ENCODE measurements at regions not wholly inside any gene's neighbourhood (a gene's known extent, or its start where the extent isn't known, plus 50 kb on each side); places are given as distances from the start of the nearest gene placed in this dataset.

DNA sequence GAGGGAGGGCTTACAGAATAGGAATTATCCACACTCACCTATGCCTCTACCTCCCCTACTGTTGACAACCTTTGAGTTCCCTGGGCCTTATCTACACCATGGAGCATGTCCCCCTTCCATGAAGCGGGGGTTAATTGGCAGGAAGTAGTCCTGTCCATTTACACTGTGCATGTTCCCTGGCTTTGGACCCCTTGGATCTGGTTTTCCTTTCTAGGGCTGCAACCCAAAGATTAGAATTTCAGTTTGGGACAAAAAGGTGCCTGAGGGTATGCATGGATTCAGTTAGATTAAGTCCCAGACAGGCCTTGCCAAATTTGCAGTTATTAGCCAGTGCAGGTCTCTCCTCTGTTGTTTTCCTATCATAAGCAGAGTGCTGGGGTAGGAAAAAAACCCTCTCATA lies 180.3 kb downstream of the CMPK2 start:
- DNase-seq, result no peak

DNA sequence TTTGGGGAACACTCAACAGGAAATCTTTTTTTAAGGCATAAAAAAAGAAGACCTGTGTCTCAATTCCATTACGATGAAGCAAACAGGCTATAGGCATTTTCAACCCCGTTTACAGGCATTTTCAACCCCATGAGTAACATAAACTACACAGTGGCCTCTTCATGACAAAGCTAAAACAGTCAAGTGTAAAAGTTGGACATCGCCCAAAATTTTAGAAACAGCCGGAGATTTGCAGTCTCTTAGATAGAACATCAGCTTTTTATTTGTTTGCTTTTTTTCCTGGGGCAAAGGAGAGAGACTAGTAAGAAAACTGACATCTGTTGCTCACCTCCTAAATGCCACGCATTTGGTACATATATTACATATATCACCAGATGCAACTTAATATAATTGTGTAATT lies 173.7 kb downstream of the CMPK2 start:
- no peak for DNase-seq

DNA sequence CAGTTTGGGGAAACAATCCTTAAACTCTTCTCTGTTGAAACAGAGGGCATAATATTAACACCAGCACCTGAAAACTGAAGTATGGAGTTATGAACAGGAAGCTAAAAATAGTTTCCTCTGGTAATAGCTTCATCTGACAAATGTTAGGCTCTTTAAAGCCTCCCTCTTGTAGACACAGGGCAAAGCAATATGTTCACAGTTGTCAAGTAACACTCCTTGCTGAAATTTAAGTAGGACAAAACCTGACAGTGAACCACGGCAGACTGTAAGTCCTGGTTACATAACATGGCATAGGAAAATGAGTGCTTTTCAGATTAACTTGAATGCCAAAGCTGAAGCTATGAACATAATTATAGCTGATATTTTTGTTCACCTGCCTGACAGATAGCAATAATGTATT lies 172.9 kb downstream of the CMPK2 start:
- no peak for DNase-seq

GRCh38 chr2:6694555-6694954 lies 171.2 kb downstream of the CMPK2 start:
- no peak for DNase-seq

DNA sequence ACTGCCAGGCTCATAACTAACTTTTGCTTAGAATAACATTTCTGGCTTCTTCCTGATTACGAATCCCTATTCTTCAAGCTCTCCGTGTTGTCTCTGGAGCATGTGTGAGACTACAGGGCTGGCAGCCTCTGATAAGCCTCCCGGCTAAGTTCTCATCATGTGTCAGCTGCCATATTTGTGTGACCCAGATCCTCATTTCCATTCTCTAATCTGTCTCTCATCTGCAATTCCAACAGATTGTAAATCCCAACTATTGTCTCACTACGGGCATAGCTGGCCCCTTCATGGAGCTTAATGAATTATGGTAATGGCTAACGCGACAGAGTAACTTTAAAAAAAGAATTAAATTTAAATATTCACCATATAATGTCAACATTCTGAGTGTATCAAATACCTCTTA lies 165.4 kb downstream of the CMPK2 start:
- DNase-seq, result no peak

DNA sequence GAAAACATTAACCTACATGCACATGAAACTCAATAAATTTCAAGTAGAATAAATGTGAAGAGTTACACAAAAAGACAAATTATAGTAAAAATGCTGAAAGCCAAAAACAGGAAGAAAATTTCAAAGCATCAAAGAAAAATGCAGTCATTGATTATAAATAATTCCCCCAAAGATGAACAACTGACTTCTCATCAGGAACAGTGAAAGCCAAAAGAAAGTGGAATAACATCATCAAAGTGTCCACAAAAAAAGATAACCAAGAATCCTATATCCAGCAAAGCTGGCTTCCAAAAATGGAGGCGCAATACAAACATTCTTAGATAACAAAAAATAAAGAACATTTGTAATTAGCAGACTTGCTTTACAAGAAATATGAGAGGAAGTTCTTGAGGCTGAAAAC lies 161.6 kb downstream of the CMPK2 start:
- no peak for DNase-seq

GRCh38 chr2:6721395-6721794 lies 144.3 kb downstream of the CMPK2 start:
- no peak for DNase-seq

DNA sequence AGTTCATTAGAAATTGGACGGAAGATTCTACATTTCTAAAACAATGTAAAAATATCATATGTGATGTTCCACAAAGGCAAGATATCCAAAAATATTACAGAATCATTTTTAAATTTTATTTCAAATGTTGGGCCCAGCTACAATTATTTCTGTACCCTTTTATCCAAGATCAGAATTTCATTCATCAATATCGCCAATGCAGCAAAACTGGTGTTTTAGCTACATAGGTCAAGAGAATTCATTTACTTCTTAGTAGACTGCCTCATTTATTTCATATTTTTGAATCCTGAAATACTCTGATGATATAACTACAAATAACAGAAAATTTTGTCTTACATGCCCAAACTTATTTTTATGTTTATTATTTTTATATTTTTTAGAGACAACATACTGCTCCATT lies 143.1 kb downstream of the CMPK2 start:
- no peak for DNase-seq

DNA sequence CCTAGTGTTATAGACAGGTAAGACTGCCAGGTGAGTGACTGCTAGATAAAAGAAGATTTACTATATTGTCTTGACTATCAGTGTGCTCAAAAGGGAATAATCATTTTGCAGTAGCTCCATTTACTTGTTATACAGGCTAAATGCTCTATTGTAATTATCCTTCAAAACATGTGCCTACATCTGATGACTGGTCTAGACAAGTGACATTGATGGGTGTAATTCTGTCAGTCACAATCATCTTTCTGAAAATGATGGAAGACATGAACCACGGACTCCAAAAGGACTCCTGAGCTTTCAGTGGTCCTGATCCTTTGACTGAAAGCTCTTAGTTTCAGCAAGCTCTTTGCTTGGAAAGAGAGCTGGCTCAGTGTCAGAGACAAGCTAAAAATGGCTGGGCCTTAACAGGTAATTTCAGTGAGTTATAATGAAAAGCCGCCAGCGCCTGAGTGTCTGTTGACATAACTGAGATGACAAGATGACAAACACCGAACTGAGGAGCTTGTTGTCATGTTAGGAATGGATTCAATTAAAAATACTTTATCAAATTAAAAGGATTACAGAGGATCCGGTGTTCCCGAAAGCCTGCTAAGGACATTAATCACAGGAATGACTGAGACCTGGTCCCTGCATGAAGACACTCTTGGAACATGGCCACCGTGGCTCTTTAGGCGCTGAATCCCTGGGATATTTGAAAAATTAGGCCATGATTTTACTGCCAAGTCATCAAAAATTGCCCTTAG lies 141.7 kb downstream of the CMPK2 start:
- no peak for DNase-seq

- DNase-seq, result no peak
Measured at GRCh38 chr2:6724605-6725140, 141.0 kb downstream of the CMPK2 start.

DNA sequence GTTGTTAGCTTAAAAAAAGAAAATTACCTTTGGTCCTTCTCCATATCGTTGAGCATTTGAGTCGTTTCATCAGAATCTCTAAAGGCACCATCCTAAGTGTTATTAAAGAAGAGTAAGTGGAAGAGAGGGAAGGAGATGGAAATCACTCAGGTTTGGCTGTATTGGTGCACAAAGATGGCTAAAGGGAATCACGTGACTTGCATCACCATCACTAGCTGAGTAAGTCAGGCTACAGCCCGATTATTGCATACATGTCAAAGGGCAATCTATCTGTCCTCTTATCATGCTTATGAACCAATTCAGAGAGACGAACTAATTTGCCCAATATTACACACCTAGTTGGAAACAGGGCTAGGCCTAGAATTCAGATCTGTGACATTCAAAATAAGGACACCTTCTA lies 137.6 kb downstream of the CMPK2 start:
- DNase-seq, result no peak

GRCh38 chr2:6730003-6730402 lies 135.7 kb downstream of the CMPK2 start:
- no peak for DNase-seq

GRCh38 chr2:6730649-6731532 lies 134.8 kb downstream of the CMPK2 start:
- no peak for DNase-seq

GRCh38 chr2:6739547-6739946 lies 126.2 kb downstream of the CMPK2 start:
- no peak for DNase-seq

GRCh38 chr2:6741229-6741628 lies 124.5 kb downstream of the CMPK2 start:
- no peak for DNase-seq

- DNase-seq, result no peak
Measured at GRCh38 chr2:6744038-6744437, 121.7 kb downstream of the CMPK2 start.

DNA sequence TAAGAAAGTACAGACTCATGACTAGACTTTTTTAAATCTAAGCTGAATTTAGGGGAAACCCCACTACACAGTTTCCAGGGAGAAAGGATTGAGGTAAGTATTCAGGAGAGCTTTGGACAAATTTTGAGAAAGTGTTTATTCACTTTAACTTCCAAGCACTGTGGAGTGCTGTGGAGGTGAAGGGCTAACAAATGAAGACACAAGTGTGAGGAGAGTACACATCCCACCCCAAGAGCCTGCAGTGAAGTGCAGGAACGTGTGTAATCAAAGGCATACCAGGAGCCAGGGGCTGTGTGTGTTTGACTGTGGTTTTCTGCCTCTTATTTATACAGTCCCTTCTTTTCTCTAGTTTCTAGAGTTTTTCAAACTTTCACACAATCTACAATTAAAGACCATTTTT lies 118.3 kb downstream of the CMPK2 start:
- DNase-seq, result no peak

GRCh38 chr2:6748406-6749067 lies 117.2 kb downstream of the CMPK2 start:
- DNase-seq, result no peak

DNA sequence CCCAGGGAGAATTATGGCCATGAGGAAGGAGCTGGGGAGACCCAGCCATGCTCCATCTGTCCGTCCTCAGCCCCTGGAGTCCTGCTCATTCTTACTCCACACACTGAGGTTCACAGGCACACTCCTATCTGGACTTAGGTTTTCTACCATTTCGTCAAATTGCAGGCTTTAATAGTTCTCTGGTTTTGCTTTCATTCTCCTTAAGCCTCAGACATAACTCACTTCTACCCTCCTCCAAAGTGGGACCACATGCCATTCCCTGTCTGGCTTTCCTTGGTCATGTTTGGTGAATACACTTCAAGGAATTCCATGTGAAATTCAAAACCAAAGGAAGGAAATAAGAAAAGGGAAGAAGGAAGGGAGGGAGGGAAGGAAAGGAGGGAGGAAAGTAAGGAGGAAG lies 115.7 kb downstream of the CMPK2 start:
- no peak for DNase-seq

- no peak for DNase-seq
Measured at GRCh38 chr2:6750411-6751158, 115.1 kb downstream of the CMPK2 start.

DNA sequence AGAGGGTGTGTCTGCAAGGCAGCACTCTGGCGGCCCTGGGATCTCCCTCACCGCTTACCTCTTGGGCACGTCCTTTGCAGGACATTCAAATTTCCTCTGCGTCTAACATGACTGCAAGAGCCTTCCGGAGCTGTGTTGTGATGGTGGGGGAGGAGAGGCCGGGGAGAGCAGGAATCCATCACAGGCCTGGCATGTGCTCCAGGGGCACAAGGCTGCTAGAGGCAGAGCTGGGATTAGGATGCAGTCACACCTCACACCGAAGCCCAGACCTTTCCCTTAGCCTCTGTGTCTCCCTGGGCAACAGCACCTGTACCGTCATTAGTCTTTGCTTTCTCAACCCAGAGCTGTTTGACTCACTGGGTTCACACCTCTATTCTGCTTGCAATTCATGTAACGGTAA lies 111.3 kb downstream of the CMPK2 start:
- DNase-seq, result no peak

GRCh38 chr2:6755456-6755855 lies 110.3 kb downstream of the CMPK2 start:
- DNase-seq, result no peak

DNA sequence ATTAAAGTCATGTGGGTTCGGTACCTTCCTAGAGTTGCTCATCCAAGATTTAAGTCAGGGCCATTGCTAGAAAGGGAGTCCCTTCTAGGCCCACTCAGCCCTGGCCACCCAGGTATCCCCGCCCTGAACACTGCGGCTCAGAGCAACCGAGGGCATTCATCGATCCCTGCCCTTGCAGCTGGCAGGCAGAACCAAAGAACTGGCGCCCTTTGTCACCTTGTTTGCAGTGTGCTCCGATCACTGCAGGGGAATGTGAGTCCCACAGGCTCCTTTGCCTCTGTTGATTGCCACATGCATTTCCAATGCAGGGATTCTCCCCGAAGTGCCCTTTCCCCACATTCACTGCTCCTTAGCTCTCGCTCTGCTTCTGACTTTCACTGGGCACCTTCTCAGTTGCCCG lies 108.5 kb downstream of the CMPK2 start:
- no peak for DNase-seq

All from stimulated activated naive CD4-positive, alpha-beta T cell (primary cell).